ENCODE measurements at regions not wholly inside any gene's neighbourhood (a gene's known extent, or its start where the extent isn't known, plus 50 kb on each side); places are given as distances from the start of the nearest gene placed in this dataset.

- TF ChIP-seq AFF4 (CRISPR knock-in tag; IDR thresholded peaks at IDR 0.05; ENCODE audit: borderline replicate concordance), result no peak
- TF ChIP-seq ESRRA (CRISPR knock-in tag; IDR thresholded peaks at IDR 0.05; ENCODE audit: borderline replicate concordance), result no peak
- no peak for TF ChIP-seq CTCF (IDR thresholded peaks at IDR 0.05)
- TF ChIP-seq, protein P1, sequence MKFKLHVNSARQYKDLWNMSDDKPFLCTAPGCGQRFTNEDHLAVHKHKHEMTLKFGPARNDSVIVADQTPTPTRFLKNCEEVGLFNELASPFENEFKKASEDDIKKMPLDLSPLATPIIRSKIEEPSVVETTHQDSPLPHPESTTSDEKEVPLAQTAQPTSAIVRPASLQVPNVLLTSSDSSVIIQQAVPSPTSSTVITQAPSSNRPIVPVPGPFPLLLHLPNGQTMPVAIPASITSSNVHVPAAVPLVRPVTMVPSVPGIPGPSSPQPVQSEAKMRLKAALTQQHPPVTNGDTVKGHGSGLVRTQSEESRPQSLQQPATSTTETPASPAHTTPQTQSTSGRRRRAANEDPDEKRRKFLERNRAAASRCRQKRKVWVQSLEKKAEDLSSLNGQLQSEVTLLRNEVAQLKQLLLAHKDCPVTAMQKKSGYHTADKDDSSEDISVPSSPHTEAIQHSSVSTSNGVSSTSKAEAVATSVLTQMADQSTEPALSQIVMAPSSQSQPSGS (CRISPR knock-in tag; IDR thresholded peaks at IDR 0.05; ENCODE audit: borderline replicate concordance, low read depth), result no peak
- TF ChIP-seq, protein P2, sequence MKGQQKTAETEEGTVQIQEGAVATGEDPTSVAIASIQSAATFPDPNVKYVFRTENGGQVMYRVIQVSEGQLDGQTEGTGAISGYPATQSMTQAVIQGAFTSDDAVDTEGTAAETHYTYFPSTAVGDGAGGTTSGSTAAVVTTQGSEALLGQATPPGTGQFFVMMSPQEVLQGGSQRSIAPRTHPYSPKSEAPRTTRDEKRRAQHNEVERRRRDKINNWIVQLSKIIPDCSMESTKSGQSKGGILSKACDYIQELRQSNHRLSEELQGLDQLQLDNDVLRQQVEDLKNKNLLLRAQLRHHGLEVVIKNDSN (CRISPR knock-in tag; IDR thresholded peaks at IDR 0.05), result no peak
- TF ChIP-seq ZNF396 (CRISPR knock-in tag; IDR thresholded peaks at IDR 0.05; ENCODE audit: borderline replicate concordance), result no peak
- TF ChIP-seq E2F4 (CRISPR knock-in tag; IDR thresholded peaks at IDR 0.05; ENCODE audit: borderline replicate concordance, low read depth), result no peak
- no peak for TF ChIP-seq ZNF263 (CRISPR knock-in tag; IDR thresholded peaks at IDR 0.05; ENCODE audit: low read depth)
- no peak for TF ChIP-seq PRRX2 (CRISPR knock-in tag; IDR thresholded peaks at IDR 0.05)
- TF ChIP-seq ETV6 (CRISPR knock-in tag; IDR thresholded peaks at IDR 0.05), result no peak
- TF ChIP-seq, protein P3, sequence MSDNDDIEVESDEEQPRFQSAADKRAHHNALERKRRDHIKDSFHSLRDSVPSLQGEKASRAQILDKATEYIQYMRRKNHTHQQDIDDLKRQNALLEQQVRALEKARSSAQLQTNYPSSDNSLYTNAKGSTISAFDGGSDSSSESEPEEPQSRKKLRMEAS (CRISPR knock-in tag; IDR thresholded peaks at IDR 0.05), result no peak
Measured at GRCh38 chr16:50463581-50464324, 84.4 kb upstream of the NKD1 start.

Measured in WTC11 (cell line).